Urothelium cell line (cell line): ENCODE measurements at regions not wholly inside any gene's neighbourhood (a gene's known extent, or its start where the extent isn't known, plus 50 kb on each side); places are given as distances from the start of the nearest gene placed in this dataset.

Experiments
- DNase-seq: peaks from one replicate; pipeline ENCODE4 v3.0.0; 2011; ENCODE audit warnings: low spot score, mixed read lengths
- FAIRE-seq: peaks from 2 replicates; lab custom pipeline; 2011; peaks lifted over from hg19 to GRCh38; lab: Jason Lieb, UNC

GRCh38 chr2:59893612-59894011 lies 659.8 kb downstream of the BCL11A start:
- FAIRE-seq, result no peak
- no peak for DNase-seq

- no peak for FAIRE-seq
- DNase-seq, result no peak
Measured at GRCh38 chr2:59892398-59892797, 661.1 kb downstream of the BCL11A start.

- FAIRE-seq, result no peak
Measured at GRCh38 chr2:59889305-59889704, 664.1 kb downstream of the BCL11A start.

GRCh38 chr2:59888706-59889105 lies 664.7 kb downstream of the BCL11A start:
- FAIRE-seq (no peak), DNase-seq (no peak)

More at GRCh38 chr2:59889305-59889704, 664.1 kb downstream of the BCL11A start:
- DNase-seq, result no peak

- no peak for FAIRE-seq
- DNase-seq, result no peak
Measured at GRCh38 chr2:59888015-59888414, 665.4 kb downstream of the BCL11A start.

GRCh38 chr2:59887366-59887765 lies 666.1 kb downstream of the BCL11A start:
- FAIRE-seq, result no peak
- no peak for DNase-seq

GRCh38 chr2:59886759-59887158 lies 666.7 kb downstream of the BCL11A start:
- no peak for DNase-seq
- FAIRE-seq, result no peak

GRCh38 chr2:59885541-59885940 lies 667.9 kb downstream of the BCL11A start:
- FAIRE-seq, result no peak

GRCh38 chr2:59884166-59884565 lies 669.3 kb downstream of the BCL11A start:
- no peak for FAIRE-seq

More at GRCh38 chr2:59885541-59885940, 667.9 kb downstream of the BCL11A start:
- no peak for DNase-seq

GRCh38 chr2:59882822-59883221 lies 670.6 kb downstream of the BCL11A start:
- FAIRE-seq (no peak), DNase-seq (no peak)

More at GRCh38 chr2:59884166-59884565, 669.3 kb downstream of the BCL11A start:
- DNase-seq, result no peak

- no peak for FAIRE-seq
- DNase-seq, result no peak
Measured at GRCh38 chr2:59882279-59882678, 671.2 kb downstream of the BCL11A start.

- DNase-seq (no peak), FAIRE-seq (no peak)
Measured at GRCh38 chr2:59881218-59881617, 672.2 kb downstream of the BCL11A start.

- FAIRE-seq, result no peak
- no peak for DNase-seq
Measured at GRCh38 chr2:59879700-59880131, 673.7 kb downstream of the BCL11A start.

- no peak for DNase-seq
- FAIRE-seq, result no peak
Measured at GRCh38 chr2:59875836-59876235, 677.6 kb downstream of the BCL11A start.

GRCh38 chr2:59874971-59875755 lies 678.3 kb downstream of the BCL11A start:
- no peak for FAIRE-seq

GRCh38 chr2:59874361-59874760 lies 679.1 kb downstream of the BCL11A start:
- no peak for DNase-seq
- FAIRE-seq, result no peak

More at GRCh38 chr2:59874971-59875755, 678.3 kb downstream of the BCL11A start:
- no peak for DNase-seq

- FAIRE-seq (no peak), DNase-seq (no peak)
Measured at GRCh38 chr2:59871830-59872229, 681.6 kb downstream of the BCL11A start.

- FAIRE-seq, result no peak
Measured at GRCh38 chr2:59868981-59869380, 684.5 kb downstream of the BCL11A start.

GRCh38 chr2:59866436-59866835 lies 687.0 kb downstream of the BCL11A start:
- DNase-seq (no peak), FAIRE-seq (no peak)

More at GRCh38 chr2:59868981-59869380, 684.5 kb downstream of the BCL11A start:
- DNase-seq, result no peak

GRCh38 chr2:59858540-59858939 lies 694.9 kb downstream of the BCL11A start:
- FAIRE-seq (no peak), DNase-seq (no peak)

GRCh38 chr2:59857109-59857508 lies 696.3 kb downstream of the BCL11A start:
- FAIRE-seq (no peak), DNase-seq (no peak)

GRCh38 chr2:59856391-59856790 lies 697.1 kb downstream of the BCL11A start:
- FAIRE-seq (no peak), DNase-seq (no peak)

GRCh38 chr2:59853032-59853431 lies 700.4 kb downstream of the BCL11A start:
- DNase-seq, result no peak
- FAIRE-seq, result no peak
